Kidney (tissue), 13 donors: ENCODE measurements at regions not wholly inside any gene's neighbourhood (a gene's known extent, or its start where the extent isn't known, plus 50 kb on each side); places are given as distances from the start of the nearest gene placed in this dataset.

Source experiments
- DNase-seq, 5 donors: peaks; one replicate each; pipeline ENCODE4 v3.0.0-alpha.2; 2013 to 2020
- FAIRE-seq: peaks from 2 replicates; lab custom pipeline; 2012; peaks lifted over from hg19 to GRCh38; lab: Jason Lieb, UNC
- H3K27ac ChIP-seq, 2 donors: one replicate each; pipeline ENCODE4 v1.7.0; 2013; ENCODE audit warnings: low read depth in 2 of 2, low read length in 2 of 2, inconsistent platforms in 1 of 2
- H3K27me3 ChIP-seq: one replicate; pipeline ENCODE4 v1.7.1; 2013; ENCODE audit warnings: low read length, inconsistent platforms; ENCODE audit not compliant: control insufficient read depth, insufficient read depth
- H3K36me3 ChIP-seq, 3 donors: one replicate each; pipeline versions ENCODE4 v1.7.0 to v1.7.1; 2013; ENCODE audit warnings: low read length in 3 of 3, control low read depth in 1 of 3, inconsistent platforms in 1 of 3; ENCODE audit not compliant: insufficient read depth in 3 of 3, control insufficient read depth in 2 of 3
- H3K4me1 ChIP-seq, 3 donors: one replicate each; pipeline versions ENCODE4 v1.7.0 to v1.7.1; 2013; ENCODE audit warnings: low read length in 3 of 3, inconsistent platforms in 1 of 3, low read depth in 1 of 3; ENCODE audit not compliant: control insufficient read depth in 2 of 3, insufficient read depth in 2 of 3
- H3K4me3 ChIP-seq, 3 donors: one replicate each; pipeline versions ENCODE4 v1.7.0 to v1.8.1; 2013; ENCODE audit warnings: low read length in 3 of 3, control low read depth in 1 of 3, inconsistent platforms in 1 of 3
- H3K9ac ChIP-seq, 3 donors: one replicate each; pipeline versions ENCODE4 v1.7.0 to v1.7.1; 2013; ENCODE audit warnings: low read length in 3 of 3, control low read depth in 1 of 3, inconsistent platforms in 1 of 3
- H3K9me3 ChIP-seq, 3 donors: one replicate each; pipeline versions ENCODE4 v1.7.0 to v1.7.1; 2013; ENCODE audit warnings: low read length in 3 of 3, control low read depth in 1 of 3, inconsistent platforms in 1 of 3; ENCODE audit not compliant: control insufficient read depth in 2 of 3, insufficient read depth in 1 of 3
- CTCF ChIP-seq: IDR thresholded peaks from 3 replicates; pipeline ENCODE4 v1.5.1; 2012; ENCODE audit warnings: mild to moderate bottlenecking, moderate library complexity, borderline replicate concordance; ENCODE audit not compliant: insufficient read depth; ENCODE audit errors: extremely low read depth
- intact Hi-C: fragments of 100-400 bp; cut with DNase I; formaldehyde crosslinking; loops from one replicate; pipeline ENCODE4 v1.11.1; 2022
- donor health status: control.
- donor health status: control.
- donor health status: control.
- donor health status: control.
- donor health status: control.
- donor health status: DM: yes; HTN: yes; CAD: no.
- donor health status: Normal renal cell carcinoma (clear cell type).

GRCh38 chrX:36436361-36436760, 516.8 kb downstream of the CFAP47 start:
- H3K27me3 ChIP-seq = no peaks in the 10 kb centered on the region
- DNase-seq = no peak
- no peak overlapping the region for H3K4me3 ChIP-seq
- TF ChIP-seq CTCF = no peak
- no peaks in the 10 kb centered on the region for H3K9me3 ChIP-seq
- FAIRE-seq = no peak
- H3K36me3 ChIP-seq = no peaks in the 10 kb centered on the region
- no peak overlapping the region for H3K27ac ChIP-seq
- H3K9ac ChIP-seq = no peak overlapping the region
- H3K4me1 ChIP-seq = no peaks in the 10 kb centered on the region
- intact Hi-C loops = no loop called here

- no peak for TF ChIP-seq CTCF
- no peak overlapping the region for H3K27ac ChIP-seq
- H3K27me3 ChIP-seq = no peaks in the 10 kb centered on the region
- H3K9me3 ChIP-seq = no peaks in the 10 kb centered on the region
- FAIRE-seq = no peak
- no peaks in the 10 kb centered on the region for H3K36me3 ChIP-seq
- no peak overlapping the region for H3K9ac ChIP-seq
- no peaks in the 10 kb centered on the region for H3K4me1 ChIP-seq
- DNase-seq = no peak
- no peak overlapping the region for H3K4me3 ChIP-seq
- intact Hi-C loops = no loop called here
Measured at GRCh38 chrX:36443007-36443406, 523.5 kb downstream of the CFAP47 start.

- intact Hi-C loops = no loop called here
- Histone ChIP-seq H3K27ac (no peak overlapping the region), H3K9me3 (no peaks in the 10 kb centered on the region), H3K27me3 (no peaks in the 10 kb centered on the region), H3K4me1 (no peaks in the 10 kb centered on the region), H3K4me3 (no peak overlapping the region), H3K9ac (no peak overlapping the region), H3K36me3 (no peaks in the 10 kb centered on the region)
- FAIRE-seq (no peak), DNase-seq (no peak)
- no peak for TF ChIP-seq CTCF
Measured at GRCh38 chrX:36445566-36445965, 526.0 kb downstream of the CFAP47 start.

GRCh38 chrX:36462142-36462541, 542.6 kb downstream of the CFAP47 start:
- no peak for FAIRE-seq
- H3K4me1 ChIP-seq = no peaks in the 10 kb centered on the region
- H3K27ac ChIP-seq = no peak overlapping the region
- H3K9me3 ChIP-seq = no peaks in the 10 kb centered on the region
- TF ChIP-seq CTCF = no peak
- no peak for DNase-seq
- no peak overlapping the region for H3K9ac ChIP-seq
- no peaks in the 10 kb centered on the region for H3K36me3 ChIP-seq
- intact Hi-C loops = no loop called here
- no peaks in the 10 kb centered on the region for H3K27me3 ChIP-seq
- no peak overlapping the region for H3K4me3 ChIP-seq
